ENCODE measurements at regions not wholly inside any gene's neighbourhood (a gene's known extent, or its start where the extent isn't known, plus 50 kb on each side); places are given as distances from the start of the nearest gene placed in this dataset.
"Not testable (repeated sequence)": the region's sequence is repeated elsewhere in the genome, so short reads cannot be mapped to it uniquely, and the experiment has no call there.

- no peak for DNase-seq
These were observed 342.3 kb upstream of the EPHA4 start for GRCh38 chr2:221914334-221914880.

GRCh38 chr2:221911890-221912289 is 339.8 kb upstream of the EPHA4 start:
- DNase-seq: no peak

GRCh38 chr2:221911321-221911720 is 339.2 kb upstream of the EPHA4 start:
- no peak for DNase-seq

GRCh38 chr2:221908518-221908917 is 336.4 kb upstream of the EPHA4 start:
- no peak for DNase-seq

GRCh38 chr2:221897718-221898117 is 325.6 kb upstream of the EPHA4 start:
- DNase-seq: no peak

GRCh38 chr2:221896505-221897151 is 324.5 kb upstream of the EPHA4 start:
- no peak for DNase-seq

GRCh38 chr2:221895366-221896121 is 323.4 kb upstream of the EPHA4 start:
- no peak for DNase-seq

- no peak for DNase-seq
These were observed 321.4 kb upstream of the EPHA4 start for GRCh38 chr2:221893501-221893900.

GRCh38 chr2:221892006-221892405 is 319.9 kb upstream of the EPHA4 start:
- DNase-seq: not testable (repeated sequence)

GRCh38 chr2:221883976-221884375 is 311.9 kb upstream of the EPHA4 start:
- DNase-seq: no peak

GRCh38 chr2:221876016-221876415 is 303.9 kb upstream of the EPHA4 start:
- DNase-seq: no peak

- no peak for DNase-seq
These were observed 302.3 kb upstream of the EPHA4 start for GRCh38 chr2:221874444-221874843.

GRCh38 chr2:221857719-221858118 is 285.6 kb upstream of the EPHA4 start:
- no peak for DNase-seq

- DNase-seq: no peak
These were observed 281.2 kb upstream of the EPHA4 start for GRCh38 chr2:221853297-221853696.

GRCh38 chr2:221851531-221852045 is 279.5 kb upstream of the EPHA4 start:
- no peak for DNase-seq

- no peak for DNase-seq
These were observed 278.0 kb upstream of the EPHA4 start for GRCh38 chr2:221850076-221850475.

GRCh38 chr2:221848286-221848685 is 276.2 kb upstream of the EPHA4 start:
- DNase-seq: no peak

- DNase-seq: no peak
These were observed 272.9 kb upstream of the EPHA4 start for GRCh38 chr2:221845021-221845365.

GRCh38 chr2:221844212-221845020 is 272.3 kb upstream of the EPHA4 start:
- no peak for DNase-seq

- no peak for DNase-seq
These were observed 264.0 kb upstream of the EPHA4 start for GRCh38 chr2:221836095-221836494.

GRCh38 chr2:221833966-221834365 is 261.9 kb upstream of the EPHA4 start:
- DNase-seq: no peak

- no peak for DNase-seq
These were observed 258.9 kb upstream of the EPHA4 start for GRCh38 chr2:221831051-221831450.

- no peak for DNase-seq
These were observed 250.3 kb upstream of the EPHA4 start for GRCh38 chr2:221822416-221822815.
